Transverse colon (tissue), 4 donors: ENCODE measurements at regions not wholly inside any gene's neighbourhood (a gene's known extent, or its start where the extent isn't known, plus 50 kb on each side); places are given as distances from the start of the nearest gene placed in this dataset.

Experiments used
- DNase-seq: peaks from one replicate; pipeline ENCODE4 v3.0.0-alpha.2; 2019
- H3K27ac ChIP-seq, 4 donors: fragments of 200-600 bp; sonication (generic); 2 replicates each; pipeline ENCODE4 v1.5.1; 2016 to 2018; ENCODE audit warnings: inconsistent platforms in 4 of 4
- H3K27me3 ChIP-seq: fragments of 200-600 bp; sonication (generic); 2 replicates; pipeline ENCODE4 v1.5.1; 2017; ENCODE audit warnings: inconsistent platforms
- H3K36me3 ChIP-seq, 4 donors: fragments of 200-600 bp; sonication (generic); 2 replicates each; pipeline ENCODE4 v1.5.1; 2017 to 2019; ENCODE audit warnings: inconsistent platforms in 4 of 4
- H3K4me1 ChIP-seq, 4 donors: fragments of 200-600 bp; sonication (generic); 2 replicates each; pipeline ENCODE4 v1.5.1; 2017 to 2020; ENCODE audit warnings: inconsistent platforms in 4 of 4
- H3K4me3 ChIP-seq, 4 donors: fragments of 200-600 bp; sonication (generic); 1 replicate in 1 of 4; 2 replicates in 3 of 4; pipeline versions ENCODE4 v1.5.1 to v1.6.1; 2017 to 2019; ENCODE audit warnings: inconsistent platforms in 4 of 4
- H3K9me3 ChIP-seq, 2 donors: fragments of 200-600 bp; sonication (generic); 2 replicates each; pipeline ENCODE4 v1.5.1; 2017 to 2019; ENCODE audit warnings: inconsistent platforms in 2 of 2
- CTCF ChIP-seq, 5 experiments: fragments of 200-600 bp in 3 of 5; fragments of 450-650 bp in 2 of 5; sonication (generic) in 3 of 5; IDR thresholded peaks; 1 replicate in 2 of 5; 2 replicates in 3 of 5; pipeline ENCODE4 v1.5.1; 2016 to 2017; ENCODE audit warnings: antibody characterized with exemption in 5 of 5, inconsistent platforms in 3 of 5, mild to moderate bottlenecking in 2 of 5, moderate library complexity in 1 of 5
- EP300 ChIP-seq: sonication (generic); formaldehyde crosslinking; IDR thresholded peaks from one replicate; pipeline ENCODE4 v1.6.1; 2017; ENCODE audit warnings: antibody characterized with exemption, low read depth
- POLR2A ChIP-seq: fragments of 450-650 bp; IDR thresholded peaks from one replicate; pipeline ENCODE4 v1.6.1; 2016; ENCODE audit warnings: antibody characterized with exemption, mild to moderate bottlenecking, moderate library complexity
- POLR2AphosphoS5 ChIP-seq, 3 donors: sonication (generic); formaldehyde crosslinking; IDR thresholded peaks; one replicate each; pipeline ENCODE4 v1.6.1; 2016; ENCODE audit warnings: antibody characterized with exemption in 3 of 3
- WGBS, 2 donors: methylation state at CpG; one replicate each; pipeline ENCODE4 v1.1.5; 2018; ENCODE audit warnings: low coverage in 1 of 2; 5-methylcytosine and 5-hydroxymethylcytosine counted together
- in situ Hi-C, 4 donors: fragments of 200-750 bp; cut with MboI; loops; one replicate each; pipeline versions ENCODE4 v1.15.0 to v1.15.1; 2017; ENCODE audit warnings: low sequenced_read_pairs in 3 of 4, low pct_ligation_motif_present in 1 of 4, low pct_unique_long_range_greater_than_20kb in 1 of 4
- intact Hi-C: fragments of 100-400 bp; cut with DNase I; formaldehyde crosslinking; loops from one replicate; pipeline ENCODE4 v1.15.1; 2023; ENCODE audit warnings: low total_unique reads

GRCh38 chrX:42496239-42496638 lies 281.7 kb downstream of the PPP1R2C start:
- intact Hi-C loops, result no loop called here
- H3K27ac ChIP-seq, result no peak overlapping the region
- no peaks in the 10 kb centered on the region for H3K27me3 ChIP-seq
- TF ChIP-seq CTCF (IDR thresholded peaks at IDR 0.05) (no peak), POLR2AphosphoS5 (IDR thresholded peaks at IDR 0.05) (no peak), POLR2A (no peak), EP300 (no peak)
- in situ Hi-C loops, result no loop called here
- H3K9me3 ChIP-seq, result no peaks in the 10 kb centered on the region
- H3K36me3 ChIP-seq, result no peaks in the 10 kb centered on the region
- no peaks in the 10 kb centered on the region for H3K4me1 ChIP-seq
- no peak for DNase-seq
- no peak overlapping the region for H3K4me3 ChIP-seq

GRCh38 chrX:42495139-42495538 lies 282.8 kb downstream of the PPP1R2C start:
- Histone ChIP-seq H3K36me3 (no peaks in the 10 kb centered on the region), H3K27ac (no peak overlapping the region), H3K4me1 (no peaks in the 10 kb centered on the region), H3K9me3 (no peaks in the 10 kb centered on the region), H3K4me3 (no peak overlapping the region), H3K27me3 (no peaks in the 10 kb centered on the region)
- no peak for DNase-seq
- WGBS, 2 donors, result 76 to 100% methylated on average over 2 to 7 of the region's 7 CpGs
- in situ Hi-C loops (no loop called here), intact Hi-C loops (no loop called here)
- TF ChIP-seq POLR2AphosphoS5 (IDR thresholded peaks at IDR 0.05), result no peak
- TF ChIP-seq EP300, result no peak
- no peak for TF ChIP-seq CTCF (IDR thresholded peaks at IDR 0.05)
- TF ChIP-seq POLR2A, result no peak

GRCh38 chrX:42491137-42491907 lies 286.6 kb downstream of the PPP1R2C start:
- no peak overlapping the region for H3K27ac ChIP-seq
- in situ Hi-C loops (no loop called here), intact Hi-C loops (no loop called here)
- 63 to 100% methylated on average over 1 to 2 of the region's 2 CpGs for WGBS, 2 donors
- no peaks in the 10 kb centered on the region for H3K4me1 ChIP-seq
- no peak overlapping the region for H3K4me3 ChIP-seq
- no peaks in the 10 kb centered on the region for H3K9me3 ChIP-seq
- H3K27me3 ChIP-seq, result no peaks in the 10 kb centered on the region
- no peaks in the 10 kb centered on the region for H3K36me3 ChIP-seq
- DNase-seq, result no peak
- TF ChIP-seq POLR2A, result no peak
- TF ChIP-seq POLR2AphosphoS5 (IDR thresholded peaks at IDR 0.05), result no peak
- TF ChIP-seq CTCF (IDR thresholded peaks at IDR 0.05), result no peak
- TF ChIP-seq EP300, result no peak

GRCh38 chrX:42490111-42490510 lies 287.9 kb downstream of the PPP1R2C start:
- intact Hi-C loops, result loop anchor here (1.0 kb wide), 1 partner anchor 42 kb away; no protein-coding TSS in a partner anchor
- Histone ChIP-seq H3K4me3 (no peak overlapping the region), H3K4me1 (no peaks in the 10 kb centered on the region), H3K36me3 (no peaks in the 10 kb centered on the region), H3K9me3 (no peaks in the 10 kb centered on the region), H3K27me3 (no peaks in the 10 kb centered on the region), H3K27ac (no peak overlapping the region)
- WGBS, 2 donors, result 54 to 100% methylated on average over 1 to 3 of the region's 3 CpGs
- TF ChIP-seq CTCF (IDR thresholded peaks at IDR 0.05), result no peak
- no peak for TF ChIP-seq POLR2A
- TF ChIP-seq POLR2AphosphoS5 (IDR thresholded peaks at IDR 0.05), result no peak
- no peak for TF ChIP-seq EP300
- in situ Hi-C loops, result no loop called here
- DNase-seq, result no peak
